WERI-Rb-1 (cell line): ENCODE measurements at regions not wholly inside any gene's neighbourhood (a gene's known extent, or its start where the extent isn't known, plus 50 kb on each side); places are given as distances from the start of the nearest gene placed in this dataset.

Source experiments
- DNase-seq: peaks from one replicate; pipeline ENCODE4 v3.0.0-alpha.2; 2020
- H3K27ac ChIP-seq: fragments of 250-450 bp; sonication (Bioruptor Pico); 2 replicates; pipeline ENCODE4 v1.5.1; 2020; ENCODE audit warnings: mild to moderate bottlenecking, moderate library complexity
- H3K27me3 ChIP-seq: fragments of 250-450 bp; sonication (Bioruptor Pico); 2 replicates; pipeline ENCODE4 v1.5.1; 2021; ENCODE audit warnings: mild to moderate bottlenecking, low read depth, moderate library complexity; ENCODE audit not compliant: insufficient read depth, severe bottlenecking
- H3K36me3 ChIP-seq: fragments of 250-450 bp; sonication (Bioruptor Pico); 2 replicates; pipeline ENCODE4 v1.5.1; 2020; ENCODE audit warnings: mild to moderate bottlenecking, moderate library complexity
- H3K4me3 ChIP-seq: 2 replicates; pipeline ENCODE4 v1.5.1; 2011; ENCODE audit warnings: low read depth, mild to moderate bottlenecking, control low read depth, low read length
- H3K9me3 ChIP-seq: fragments of 250-450 bp; sonication (Bioruptor Pico); 2 replicates; pipeline ENCODE4 v1.5.1; 2021; ENCODE audit warnings: mild to moderate bottlenecking, moderate library complexity; ENCODE audit not compliant: severe bottlenecking
- TF ChIP-seq, protein P1 (sequence below): IDR thresholded peaks from 2 replicates; pipeline ENCODE4 v1.5.1; 2011; ENCODE audit warnings: low read depth, mild to moderate bottlenecking, control low read depth, inconsistent platforms, low read length

DNA sequence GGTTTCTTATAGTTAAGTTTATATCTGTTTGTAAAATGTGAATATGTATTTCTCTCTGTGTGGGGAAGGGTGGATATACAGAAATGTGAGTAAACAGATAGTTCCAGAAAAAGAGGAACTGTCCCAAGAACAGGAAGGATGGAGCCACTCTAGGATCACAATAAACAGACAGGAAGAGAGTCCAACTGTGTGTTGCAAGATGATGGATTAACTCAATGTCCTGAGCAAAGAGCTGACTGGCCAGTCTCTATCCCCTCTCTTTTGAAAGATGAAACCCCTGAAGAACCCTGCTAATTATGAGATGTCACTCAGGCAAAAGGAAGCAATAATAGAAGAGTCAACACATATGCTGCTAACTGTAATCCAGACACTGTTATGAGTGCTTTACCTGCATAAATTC is 202.7 kb downstream of the SEMA6A start:
- no peak overlapping the region for H3K27ac ChIP-seq
- TF ChIP-seq, protein P1, sequence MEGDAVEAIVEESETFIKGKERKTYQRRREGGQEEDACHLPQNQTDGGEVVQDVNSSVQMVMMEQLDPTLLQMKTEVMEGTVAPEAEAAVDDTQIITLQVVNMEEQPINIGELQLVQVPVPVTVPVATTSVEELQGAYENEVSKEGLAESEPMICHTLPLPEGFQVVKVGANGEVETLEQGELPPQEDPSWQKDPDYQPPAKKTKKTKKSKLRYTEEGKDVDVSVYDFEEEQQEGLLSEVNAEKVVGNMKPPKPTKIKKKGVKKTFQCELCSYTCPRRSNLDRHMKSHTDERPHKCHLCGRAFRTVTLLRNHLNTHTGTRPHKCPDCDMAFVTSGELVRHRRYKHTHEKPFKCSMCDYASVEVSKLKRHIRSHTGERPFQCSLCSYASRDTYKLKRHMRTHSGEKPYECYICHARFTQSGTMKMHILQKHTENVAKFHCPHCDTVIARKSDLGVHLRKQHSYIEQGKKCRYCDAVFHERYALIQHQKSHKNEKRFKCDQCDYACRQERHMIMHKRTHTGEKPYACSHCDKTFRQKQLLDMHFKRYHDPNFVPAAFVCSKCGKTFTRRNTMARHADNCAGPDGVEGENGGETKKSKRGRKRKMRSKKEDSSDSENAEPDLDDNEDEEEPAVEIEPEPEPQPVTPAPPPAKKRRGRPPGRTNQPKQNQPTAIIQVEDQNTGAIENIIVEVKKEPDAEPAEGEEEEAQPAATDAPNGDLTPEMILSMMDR = no peak
- DNase-seq = no peak

DNA sequence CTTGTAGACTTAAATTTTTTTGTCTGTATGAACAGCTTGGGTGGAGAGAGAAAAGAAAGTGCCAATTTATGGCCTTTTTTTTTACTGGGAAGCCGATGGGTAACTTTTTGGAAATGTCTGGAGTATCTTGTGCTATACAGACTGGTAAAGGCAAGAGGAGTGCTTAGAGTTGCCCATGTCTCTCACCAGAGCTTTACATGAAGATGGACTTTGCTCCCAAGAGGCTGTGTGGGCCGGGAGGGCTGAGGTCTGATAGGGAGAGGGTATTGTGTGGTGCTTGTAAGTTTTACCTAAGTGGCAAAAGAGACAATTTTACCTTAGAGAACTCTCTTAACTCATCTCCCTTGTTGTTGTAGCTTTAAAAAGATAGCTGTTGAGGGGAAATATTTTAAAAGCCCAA is 203.2 kb downstream of the SEMA6A start:
- Histone ChIP-seq H3K4me3 (no peak overlapping the region), H3K27me3 (no peaks in the 10 kb centered on the region), H3K9me3 (no peaks in the 10 kb centered on the region), H3K27ac (no peak overlapping the region), H3K36me3 (no peaks in the 10 kb centered on the region)
- TF ChIP-seq, protein P1 = no peak
- no peak for DNase-seq

More for the DNA sequence above, 202.7 kb downstream of the SEMA6A start:
- Histone ChIP-seq H3K9me3 (no peaks in the 10 kb centered on the region), H3K36me3 (no peaks in the 10 kb centered on the region), H3K27me3 (no peaks in the 10 kb centered on the region), H3K4me3 (no peak overlapping the region)

DNA sequence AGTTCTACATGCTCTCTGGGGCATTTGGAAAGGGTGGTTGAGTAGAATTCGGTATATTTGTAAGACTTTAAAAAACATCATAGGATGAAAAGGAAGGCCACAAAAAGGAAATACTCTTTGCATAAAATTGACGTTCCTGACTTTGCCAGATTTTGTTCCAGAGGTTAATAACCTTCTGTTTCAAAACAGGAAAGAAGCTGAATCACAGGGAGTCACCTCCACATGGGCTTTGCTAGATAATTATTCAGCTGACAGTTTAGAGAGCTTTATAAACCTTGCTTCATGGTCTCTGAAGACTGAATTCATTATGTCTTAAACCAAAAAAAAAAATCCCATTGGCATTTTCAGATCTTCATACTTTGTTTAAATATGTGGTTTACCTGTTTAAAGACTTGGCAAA is 203.7 kb downstream of the SEMA6A start:
- Histone ChIP-seq H3K27me3 (no peaks in the 10 kb centered on the region), H3K4me3 (no peak overlapping the region), H3K9me3 (no peaks in the 10 kb centered on the region), H3K36me3 (no peaks in the 10 kb centered on the region), H3K27ac (no peak overlapping the region)
- TF ChIP-seq, protein P1 = no peak
- no peak for DNase-seq

DNA sequence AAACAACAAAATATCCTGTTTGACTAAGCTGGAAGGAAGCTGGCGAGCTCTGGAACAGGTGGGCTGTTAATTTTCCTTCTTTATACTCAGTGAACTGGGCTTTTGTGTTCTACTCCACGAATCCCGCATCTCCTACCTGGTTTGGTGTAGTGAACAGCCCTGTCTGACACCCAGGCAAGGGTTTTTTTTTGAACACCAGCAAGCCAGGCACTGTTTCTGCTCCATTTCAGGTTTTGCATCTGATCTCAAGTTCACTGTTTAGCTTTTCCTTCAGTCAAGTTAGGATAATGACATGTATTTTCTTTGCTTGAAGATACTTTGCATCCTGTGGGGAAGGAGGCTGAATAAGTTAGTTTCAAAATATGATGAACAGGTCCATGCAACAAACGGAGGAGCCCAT is 204.5 kb downstream of the SEMA6A start:
- Histone ChIP-seq H3K36me3 (no peaks in the 10 kb centered on the region), H3K27ac (no peak overlapping the region), H3K4me3 (no peak overlapping the region), H3K9me3 (no peaks in the 10 kb centered on the region), H3K27me3 (no peaks in the 10 kb centered on the region)
- TF ChIP-seq, protein P1 = no peak
- DNase-seq = no peak

DNA sequence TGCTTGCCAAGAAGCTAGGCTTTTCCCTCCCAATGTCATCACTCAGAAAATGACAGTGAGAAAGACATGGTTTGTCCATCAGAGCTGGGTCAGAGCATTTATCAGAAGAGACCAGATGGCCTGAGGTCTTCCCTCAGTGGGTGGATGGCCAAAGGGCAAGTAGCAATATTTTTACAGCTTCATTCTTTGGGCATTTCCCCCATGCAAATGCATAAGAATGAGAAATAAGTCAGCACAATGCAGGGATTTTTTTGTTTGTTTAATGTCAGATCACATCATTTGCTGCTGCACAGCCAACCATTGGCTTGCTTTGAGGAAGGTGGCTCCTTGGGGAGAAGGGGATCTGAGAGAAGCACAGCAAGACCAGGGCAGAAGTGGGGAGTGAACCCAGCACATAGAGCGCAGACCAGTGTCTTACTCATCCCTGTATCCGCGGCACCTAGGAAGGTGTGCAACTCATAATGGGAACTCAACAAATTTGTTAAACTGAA is 209.6 kb downstream of the SEMA6A start:
- DNase-seq = no peak
- H3K27me3 ChIP-seq = no peaks in the 10 kb centered on the region
- no peak overlapping the region for H3K27ac ChIP-seq
- TF ChIP-seq, protein P1 = no peak
- no peaks in the 10 kb centered on the region for H3K36me3 ChIP-seq
- H3K4me3 ChIP-seq = no peak overlapping the region
- no peaks in the 10 kb centered on the region for H3K9me3 ChIP-seq

DNA sequence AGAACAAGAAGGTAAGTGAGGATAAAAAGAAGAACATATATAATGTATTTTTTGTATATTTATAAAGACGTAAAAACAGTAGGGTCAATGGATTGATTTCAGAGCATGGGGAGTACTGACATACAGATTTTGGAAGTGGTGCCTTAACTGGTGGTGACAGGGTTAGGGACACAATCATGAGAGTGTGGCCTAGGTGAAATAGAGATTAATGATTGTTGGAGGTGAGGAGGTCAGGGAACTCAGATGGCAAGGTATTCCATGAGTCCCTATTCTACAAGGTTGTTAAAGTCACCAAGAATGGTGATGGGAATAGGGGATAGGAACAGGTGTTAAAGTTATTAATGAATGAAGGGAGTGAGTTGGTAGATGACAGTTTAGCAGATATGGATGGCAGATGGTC is 210.8 kb downstream of the SEMA6A start:
- TF ChIP-seq, protein P1 = no peak
- no peak overlapping the region for H3K27ac ChIP-seq
- H3K9me3 ChIP-seq = no peaks in the 10 kb centered on the region
- H3K4me3 ChIP-seq = no peak overlapping the region
- DNase-seq = no peak
- H3K36me3 ChIP-seq = no peaks in the 10 kb centered on the region
- no peaks in the 10 kb centered on the region for H3K27me3 ChIP-seq
